WTC11 (cell line): ENCODE measurements at regions not wholly inside any gene's neighbourhood (a gene's known extent, or its start where the extent isn't known, plus 50 kb on each side); places are given as distances from the start of the nearest gene placed in this dataset.

Experiments used
- CTCF ChIP-seq: fragments of 200-600 bp; IDR thresholded peaks from 2 replicates; pipeline ENCODE4 v1.8.0; 2022; ENCODE audit warnings: antibody characterized with exemption
- NFYB ChIP-seq: sonication (generic); formaldehyde crosslinking; conservative IDR thresholded peaks from 2 replicates; pipeline ENCODE4 v1.8.0; 2022; ENCODE audit warnings: low read depth, missing genetic modification reagents
- NR1H2 ChIP-seq: sonication (generic); formaldehyde crosslinking; IDR thresholded peaks from 2 replicates; pipeline ENCODE4 v1.9.0; 2021; ENCODE audit warnings: mild to moderate bottlenecking, moderate library complexity, missing genetic modification reagents
- NR2C2 ChIP-seq: sonication (generic); formaldehyde crosslinking; IDR thresholded peaks from 2 replicates; pipeline ENCODE4 v1.8.0; 2022; ENCODE audit warnings: mild to moderate bottlenecking, missing genetic modification reagents
- PREB ChIP-seq: sonication (generic); formaldehyde crosslinking; IDR thresholded peaks from 2 replicates; pipeline ENCODE4 v1.8.1; 2022; ENCODE audit warnings: mild to moderate bottlenecking, missing genetic modification reagents, moderate library complexity, borderline replicate concordance
- TEAD1 ChIP-seq: sonication (generic); formaldehyde crosslinking; IDR thresholded peaks from 2 replicates; pipeline ENCODE4 v1.8.0; 2022; ENCODE audit warnings: mild to moderate bottlenecking, missing genetic modification reagents
- TF ChIP-seq, protein P1 (sequence below): sonication (generic); formaldehyde crosslinking; IDR thresholded peaks from 2 replicates; pipeline ENCODE4 v1.8.1; 2023; ENCODE audit warnings: mild to moderate bottlenecking, missing genetic modification reagents, moderate library complexity

GRCh38 chr5:74510476-74511075 is 130.0 kb downstream of the ENC1 start:
- TF ChIP-seq, protein P1, sequence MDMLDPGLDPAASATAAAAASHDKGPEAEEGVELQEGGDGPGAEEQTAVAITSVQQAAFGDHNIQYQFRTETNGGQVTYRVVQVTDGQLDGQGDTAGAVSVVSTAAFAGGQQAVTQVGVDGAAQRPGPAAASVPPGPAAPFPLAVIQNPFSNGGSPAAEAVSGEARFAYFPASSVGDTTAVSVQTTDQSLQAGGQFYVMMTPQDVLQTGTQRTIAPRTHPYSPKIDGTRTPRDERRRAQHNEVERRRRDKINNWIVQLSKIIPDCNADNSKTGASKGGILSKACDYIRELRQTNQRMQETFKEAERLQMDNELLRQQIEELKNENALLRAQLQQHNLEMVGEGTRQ (CRISPR knock-in tag), result no peak
- TF ChIP-seq NR2C2 (no peak), TEAD1 (CRISPR knock-in tag) (no peak), CTCF (no peak), PREB (CRISPR knock-in tag) (no peak), NFYB (CRISPR knock-in tag) (no peak), NR1H2 (no peak)
